NCI-H1694 treated with DMSO at 0.1 percent for 48 hours (cell line): ENCODE measurements at regions not wholly inside any gene's neighbourhood (a gene's known extent, or its start where the extent isn't known, plus 50 kb on each side); places are given as distances from the start of the nearest gene placed in this dataset.
A peak's percentile ranks its signal among the peaks of the same experiment; 100 is the strongest.

Source experiments
- DNase-seq: peaks from one replicate; lab custom pipeline; 2025; lab: John Stamatoyannopoulos, UW

DNA sequence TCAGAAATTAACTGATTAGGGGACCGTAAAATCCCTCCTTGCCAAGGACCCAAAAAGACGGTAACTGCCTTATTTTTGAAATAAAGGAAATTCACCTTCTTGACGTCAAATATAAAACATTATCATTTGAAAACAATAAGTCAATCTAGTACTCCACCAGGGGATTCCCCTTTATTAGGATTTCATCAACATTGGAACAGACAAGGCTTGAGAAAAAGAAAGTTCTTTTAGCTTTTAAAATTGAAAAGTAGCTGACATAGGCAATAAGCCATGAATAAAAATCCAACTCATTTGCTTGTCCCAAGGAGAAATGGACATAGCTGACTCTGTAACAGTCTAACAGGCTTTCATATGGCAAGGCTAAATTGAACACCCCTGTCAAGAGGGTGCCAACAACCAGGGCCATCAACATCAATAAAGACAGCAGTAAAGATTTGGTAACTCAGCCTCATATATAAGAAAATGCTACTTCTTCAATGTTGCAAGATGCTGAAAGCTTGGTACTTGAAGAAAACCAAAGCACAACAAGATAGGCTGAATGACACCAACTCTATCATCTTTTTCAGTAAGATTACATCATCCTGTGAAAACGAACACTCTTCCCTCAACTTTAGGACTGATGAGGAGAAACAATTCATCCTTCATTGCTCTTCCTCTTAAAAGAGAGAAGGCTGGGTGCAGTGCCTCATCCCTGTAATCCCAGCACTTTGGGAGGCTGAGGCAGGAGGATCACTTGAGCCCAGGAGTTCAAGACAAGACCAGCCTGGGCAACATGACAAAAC, 121.0 kb upstream of the PRDM1 start:
- no peak for DNase-seq

DNA sequence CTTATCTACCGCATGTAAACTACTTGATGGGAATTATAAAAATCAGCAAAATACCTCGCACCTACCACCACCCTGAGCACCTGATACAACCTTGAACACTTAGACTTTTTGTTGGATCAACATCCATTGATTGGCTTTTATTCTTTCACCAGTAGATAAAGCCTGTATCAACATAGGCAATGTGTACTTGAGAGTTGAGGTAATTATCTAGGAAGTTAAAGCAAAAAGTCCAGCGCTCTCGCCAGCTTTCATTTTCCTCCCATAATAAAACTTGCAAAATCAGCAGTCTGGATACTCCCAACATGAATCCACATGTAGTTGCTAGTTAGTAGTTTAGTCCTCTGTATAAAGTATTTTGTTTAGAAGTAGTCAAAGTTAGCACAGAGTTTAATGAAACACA, 132.0 kb upstream of the PRDM1 start:
- DNase-seq: no peak

- no peak for DNase-seq
Observed at GRCh38 chr6:105952772-105953690, 133.1 kb upstream of the PRDM1 start.

DNA sequence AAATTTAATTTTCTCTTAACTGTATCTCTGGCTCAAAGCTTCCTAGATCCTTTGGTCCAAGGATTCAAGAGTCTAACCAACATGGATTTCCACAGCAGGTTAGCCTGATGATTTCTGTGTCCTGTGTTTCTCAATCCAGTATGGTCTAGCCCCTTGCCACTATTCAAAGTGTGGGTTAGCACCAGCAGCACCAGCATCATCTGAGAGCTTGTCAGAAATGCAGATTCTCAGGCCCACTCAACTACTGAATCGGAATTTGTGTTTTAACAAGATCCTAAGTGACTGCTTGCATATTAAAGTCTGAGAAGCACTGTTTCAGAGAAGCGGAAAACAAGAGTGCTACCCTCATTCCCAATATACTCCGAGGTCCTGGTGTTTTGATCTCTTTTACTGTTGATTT, 133.8 kb upstream of the PRDM1 start:
- DNase-seq: no peak

DNA sequence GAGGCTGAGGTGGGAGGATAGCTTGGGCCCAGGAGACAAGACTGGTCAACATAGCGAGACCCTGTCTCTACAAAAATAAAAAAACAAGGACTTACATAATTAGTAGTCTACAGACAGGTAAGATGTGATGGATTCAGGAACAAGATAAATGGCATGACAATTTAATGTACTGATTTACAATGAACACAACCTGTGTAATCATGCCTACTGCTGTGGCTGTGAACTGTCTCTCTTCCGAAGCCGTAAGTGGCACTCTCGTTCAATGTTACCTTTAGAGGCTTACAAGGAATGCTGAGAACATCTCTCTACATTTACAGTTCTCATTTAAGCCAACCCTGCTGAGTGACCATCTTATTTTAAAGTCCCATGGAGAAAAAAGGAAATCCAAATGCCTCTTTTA, 134.8 kb upstream of the PRDM1 start:
- no peak for DNase-seq

GRCh38 chr6:105949869-105950268, 136.3 kb upstream of the PRDM1 start:
- no peak for DNase-seq

DNA sequence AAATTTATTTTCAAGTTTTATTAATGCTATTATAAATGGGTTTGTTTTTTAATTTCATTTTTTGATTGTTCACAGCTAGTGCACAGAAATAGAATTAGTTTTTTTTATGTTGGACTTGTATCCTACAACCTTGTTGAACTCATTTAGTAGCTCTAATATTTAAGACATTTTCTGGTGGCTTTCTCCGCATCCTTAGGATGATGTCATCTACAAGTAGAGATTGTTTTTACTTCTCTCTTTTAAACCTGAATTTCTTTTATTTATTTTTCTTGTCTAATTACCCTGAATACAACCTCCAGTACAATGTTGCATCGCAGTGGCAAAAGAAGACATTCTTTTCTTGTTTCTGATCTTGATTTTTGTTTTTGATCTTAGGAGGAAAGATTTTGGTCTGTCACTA, 142.6 kb upstream of the PRDM1 start:
- DNase-seq: no peak

- no peak for DNase-seq
Observed at GRCh38 chr6:105941621-105942412, 144.3 kb upstream of the PRDM1 start.

DNA sequence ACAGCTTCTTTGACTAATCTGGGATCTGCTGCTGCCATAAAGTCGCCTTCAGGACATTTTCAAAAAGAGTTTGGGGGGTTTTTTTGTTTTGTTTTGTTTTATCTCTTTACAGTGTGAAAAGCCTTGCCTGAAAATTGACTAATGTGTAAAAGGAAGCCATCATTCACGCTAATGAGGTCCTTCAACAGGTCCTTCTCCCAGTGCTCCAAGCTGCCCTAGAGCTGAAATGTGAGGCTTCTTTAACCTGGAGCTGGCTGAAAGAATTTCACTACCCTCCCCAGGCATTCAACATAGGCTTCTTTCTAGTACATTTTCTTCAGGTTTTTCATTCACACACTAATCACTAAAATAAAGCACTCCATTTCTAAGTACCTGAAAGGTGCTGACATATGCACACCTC, 145.1 kb upstream of the PRDM1 start:
- DNase-seq: no peak

DNA sequence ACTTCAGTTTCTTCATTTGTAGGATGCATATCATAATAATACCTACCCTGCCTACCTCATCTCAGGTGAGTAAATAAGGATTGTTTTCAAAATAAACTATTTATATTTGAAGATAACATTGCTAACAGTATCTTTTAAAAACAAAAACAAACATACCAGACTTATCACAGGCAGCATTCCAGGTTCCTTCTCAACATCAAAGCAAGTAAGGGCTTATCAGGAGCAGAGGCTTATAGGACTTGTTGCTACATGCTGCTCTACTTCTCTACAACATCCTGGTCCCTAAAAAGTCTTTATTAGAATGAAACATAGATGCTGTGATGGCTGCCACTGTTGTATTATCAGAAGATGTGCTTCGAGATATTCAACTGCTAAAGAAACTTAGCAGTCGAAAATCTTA, 149.2 kb upstream of the PRDM1 start:
- no peak for DNase-seq

DNA sequence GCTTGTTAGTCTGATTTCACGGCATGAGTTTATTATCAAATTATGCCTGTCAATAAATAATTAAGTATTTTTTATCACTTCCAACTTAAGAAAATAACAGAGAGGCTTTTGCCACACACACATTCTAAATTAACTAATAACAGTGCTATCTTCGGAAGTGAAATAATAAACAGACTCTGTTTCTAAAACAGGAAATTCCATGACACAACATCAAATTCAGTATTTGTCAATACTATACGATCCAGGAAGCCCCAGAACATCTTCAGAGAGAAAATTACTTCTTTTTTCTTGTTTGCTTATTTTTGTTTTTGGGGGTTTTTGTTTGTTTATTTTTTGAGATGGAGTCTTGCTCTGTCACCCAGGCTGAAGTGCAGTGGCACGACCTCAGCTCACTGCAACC, 150.7 kb upstream of the PRDM1 start:
- DNase-seq: no peak

- no peak for DNase-seq
Observed at GRCh38 chr6:105934708-105935107, 151.4 kb upstream of the PRDM1 start.

DNA sequence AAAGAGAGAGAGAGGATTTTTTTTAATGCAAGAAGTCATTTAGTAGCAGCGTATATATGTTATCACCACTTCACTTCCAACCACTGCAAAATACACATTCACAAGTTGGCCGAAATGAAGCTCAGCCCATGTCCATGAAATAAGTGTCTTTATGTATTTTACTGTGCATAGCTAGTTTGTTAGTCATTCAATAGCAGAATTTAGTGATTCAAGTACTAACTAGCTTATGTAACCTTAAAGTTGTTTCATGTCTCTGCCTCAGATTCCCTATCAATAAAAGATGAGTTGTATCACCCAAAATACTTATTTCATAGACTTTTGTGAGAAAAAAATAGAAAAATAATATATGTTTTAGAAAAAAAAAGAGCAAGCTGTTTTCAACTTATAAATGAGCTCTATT, 153.7 kb upstream of the PRDM1 start:
- DNase-seq: no peak

DNA sequence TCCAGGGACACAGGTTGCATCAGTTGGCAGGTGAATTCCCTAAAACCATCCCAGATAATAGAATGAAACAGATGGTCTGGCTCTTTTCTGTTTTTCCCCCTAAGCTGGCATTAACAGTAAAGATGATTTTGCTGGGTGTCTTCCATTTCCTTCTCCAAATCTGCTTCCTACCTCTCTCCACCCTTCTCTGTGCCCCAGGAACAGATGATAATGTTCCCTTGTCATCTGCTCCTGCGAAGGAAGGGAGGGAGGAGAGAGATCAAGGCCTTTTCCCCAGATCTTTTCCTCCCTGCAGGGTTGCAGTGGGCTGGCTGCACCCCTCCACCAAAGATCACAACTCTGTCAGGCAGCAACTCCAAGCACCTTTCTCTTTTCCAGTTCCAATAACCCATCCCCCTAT, 156.5 kb upstream of the PRDM1 start:
- peak; percentile 12 for DNase-seq

- peak; percentile 34 for DNase-seq
Observed at GRCh38 chr6:105926318-105926717, 159.8 kb upstream of the PRDM1 start.

GRCh38 chr6:105925706-105926105, 160.4 kb upstream of the PRDM1 start:
- no peak for DNase-seq

DNA sequence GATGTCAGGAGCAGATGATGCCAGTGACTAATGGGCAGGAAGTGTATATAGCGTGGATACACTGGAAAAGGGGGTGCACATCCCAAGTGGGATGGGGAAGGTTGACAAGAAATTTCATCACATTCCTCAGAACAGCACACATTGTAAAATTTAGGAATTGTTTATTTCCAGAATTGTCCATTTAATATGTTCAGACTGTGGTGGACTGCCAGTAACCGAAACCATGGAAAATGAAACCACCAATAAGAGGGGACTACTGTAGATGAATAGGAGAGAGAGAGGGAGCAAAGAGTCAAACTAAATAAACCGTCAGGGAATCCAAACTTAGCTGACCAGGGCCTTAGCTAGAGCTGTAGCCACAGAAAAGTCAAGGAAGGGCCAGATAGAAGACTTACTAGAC, 164.4 kb upstream of the PRDM1 start:
- DNase-seq: no peak

GRCh38 chr6:105920071-105920470, 166.1 kb upstream of the PRDM1 start:
- DNase-seq: no peak

- DNase-seq: no peak
Observed at GRCh38 chr6:105917038-105917695, 169.0 kb upstream of the PRDM1 start.

DNA sequence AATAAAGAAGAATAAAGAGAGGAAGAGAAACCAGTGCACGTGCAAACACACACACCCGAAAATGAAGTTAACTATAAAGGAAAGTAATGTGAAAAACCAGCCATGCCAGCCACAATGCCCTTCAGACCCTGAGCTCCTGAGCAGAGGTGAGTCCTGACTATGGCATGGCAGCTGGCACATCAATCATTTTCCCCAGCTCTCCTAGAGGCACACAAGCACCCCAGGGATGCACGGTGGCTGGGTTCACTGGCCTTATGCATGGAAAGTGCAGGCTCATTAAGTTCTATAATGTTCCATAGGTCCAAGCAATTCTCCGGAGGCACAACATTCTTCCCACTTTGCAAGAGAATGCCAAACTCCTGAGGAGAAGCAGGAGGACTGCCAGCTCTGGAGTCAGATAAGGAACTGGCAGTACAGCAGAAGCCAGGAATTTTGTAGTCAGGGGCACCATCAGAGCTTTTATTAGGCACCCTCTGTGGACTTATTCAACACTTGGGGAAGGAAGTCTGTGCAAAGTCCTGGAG, 175.0 kb upstream of the PRDM1 start:
- DNase-seq: no peak

GRCh38 chr6:105909106-105909505, 177.0 kb upstream of the PRDM1 start:
- DNase-seq: no peak

GRCh38 chr6:105907991-105908390, 178.1 kb upstream of the PRDM1 start:
- DNase-seq: no peak
